HG03135 (cell line): ENCODE measurements at regions not wholly inside any gene's neighbourhood (a gene's known extent, or its start where the extent isn't known, plus 50 kb on each side); places are given as distances from the start of the nearest gene placed in this dataset.

Experiments
- ATAC-seq: cut with Tn5 transposase; IDR thresholded peaks from one replicate; pipeline ENCODE4 v1.9.1; 2021; ENCODE audit warnings: mild to moderate bottlenecking, moderate library complexity; ENCODE audit not compliant: unreplicated experiment

DNA sequence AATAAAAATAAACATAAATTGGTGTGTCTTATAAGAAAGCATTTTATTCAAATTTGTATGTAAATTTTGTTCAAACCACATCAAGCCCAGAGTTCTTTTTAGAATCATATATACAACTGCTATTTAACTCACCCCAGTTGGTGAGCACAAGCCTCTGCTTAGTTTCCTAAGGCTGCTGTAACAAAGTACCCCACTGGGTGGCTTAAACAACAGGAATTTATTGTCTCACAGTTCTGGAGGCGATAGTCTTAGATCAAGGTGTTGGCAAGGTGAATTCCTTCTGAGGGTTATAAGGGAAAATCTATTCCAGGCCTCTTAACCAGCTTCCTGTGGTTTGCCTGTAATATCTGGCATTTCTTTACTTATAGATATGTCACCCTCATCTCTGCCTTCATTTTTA, 1133.5 kb downstream of the OLFM4 start:
- ATAC-seq, result no peak

DNA sequence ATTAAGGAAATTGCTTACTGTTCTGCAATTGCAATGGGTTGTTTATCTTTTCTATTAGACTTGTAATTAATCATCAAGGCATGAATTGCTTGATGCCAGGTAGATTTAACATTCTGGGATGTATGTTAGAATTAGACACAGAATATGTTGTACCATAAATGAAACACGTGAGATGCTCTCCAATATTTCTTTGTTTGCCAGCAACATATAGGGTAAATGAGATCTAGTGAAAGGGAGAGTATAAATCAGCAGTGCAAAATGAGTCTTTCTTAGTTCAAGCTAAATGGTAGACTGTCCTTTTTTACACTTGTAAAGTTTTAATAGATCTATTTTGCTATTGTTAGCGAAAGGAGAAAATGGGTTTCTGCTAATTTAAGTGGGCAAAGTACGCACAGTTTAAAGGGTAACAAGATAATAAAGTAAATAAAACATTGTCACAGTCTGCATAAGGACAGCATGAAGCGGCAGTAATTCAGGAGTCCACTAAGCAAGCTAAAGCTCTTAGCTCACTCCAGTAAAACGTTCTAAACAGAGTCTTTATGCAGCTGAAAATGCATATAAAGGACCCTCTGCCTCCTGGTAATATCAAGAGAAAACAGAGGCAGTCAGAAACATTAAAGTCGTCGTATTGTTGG, 1137.1 kb downstream of the OLFM4 start:
- ATAC-seq, result no peak

DNA sequence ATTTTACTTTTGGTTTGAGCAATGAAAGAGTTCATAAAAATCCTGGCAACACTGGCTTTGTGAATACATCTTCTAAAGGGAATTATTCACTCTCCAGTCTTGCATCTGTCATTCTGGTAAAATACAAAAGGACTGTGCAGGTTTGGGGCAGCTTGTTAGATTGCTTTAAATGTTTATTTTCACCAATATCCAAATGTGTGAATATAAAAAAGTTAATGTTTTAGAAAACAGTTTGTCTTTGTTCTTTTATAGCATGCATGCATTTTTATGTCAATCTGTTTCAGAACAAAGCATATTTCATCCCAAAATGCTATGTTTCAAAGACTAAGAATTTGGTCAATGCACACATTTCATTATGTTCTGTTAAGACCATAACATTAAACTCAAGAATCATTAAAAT, 1145.4 kb downstream of the OLFM4 start:
- no peak for ATAC-seq

DNA sequence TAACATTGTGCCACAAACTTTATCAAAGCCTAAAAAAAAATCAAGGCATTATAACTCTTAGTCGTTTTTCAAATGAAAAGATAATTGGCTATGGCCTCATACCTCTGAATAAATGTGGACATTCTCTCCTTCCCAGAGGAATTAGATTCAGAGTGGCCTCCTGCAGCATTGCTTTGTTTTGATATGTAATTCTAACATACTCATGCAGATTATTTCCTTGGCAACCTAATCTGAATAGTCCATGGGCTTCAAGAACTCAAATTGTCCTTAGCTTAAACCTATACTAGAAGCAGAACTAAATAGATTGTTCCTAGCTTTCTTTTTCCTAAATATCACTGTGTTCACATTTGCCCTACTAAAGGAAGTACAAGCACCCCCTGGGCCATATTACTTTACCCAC, 1146.9 kb downstream of the OLFM4 start:
- no peak for ATAC-seq

DNA sequence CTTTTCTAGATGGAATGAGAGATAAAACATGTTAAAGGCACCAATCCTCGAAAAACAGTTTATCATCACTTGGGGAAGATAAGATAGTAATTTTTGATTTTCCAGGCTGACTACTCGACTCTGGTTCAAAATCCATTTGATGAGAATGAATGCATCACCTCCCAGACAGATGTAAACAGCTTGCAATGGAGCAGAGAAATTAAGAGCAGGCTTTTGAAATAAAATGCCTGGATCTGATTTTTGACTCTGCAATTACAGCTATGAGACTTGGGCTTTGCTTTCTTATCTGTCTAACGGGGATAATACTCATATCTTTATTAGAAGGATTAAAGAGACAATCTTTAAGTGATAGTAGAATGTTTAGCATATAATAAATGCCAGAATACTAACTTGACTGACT, 1148.9 kb downstream of the OLFM4 start:
- no peak for ATAC-seq

DNA sequence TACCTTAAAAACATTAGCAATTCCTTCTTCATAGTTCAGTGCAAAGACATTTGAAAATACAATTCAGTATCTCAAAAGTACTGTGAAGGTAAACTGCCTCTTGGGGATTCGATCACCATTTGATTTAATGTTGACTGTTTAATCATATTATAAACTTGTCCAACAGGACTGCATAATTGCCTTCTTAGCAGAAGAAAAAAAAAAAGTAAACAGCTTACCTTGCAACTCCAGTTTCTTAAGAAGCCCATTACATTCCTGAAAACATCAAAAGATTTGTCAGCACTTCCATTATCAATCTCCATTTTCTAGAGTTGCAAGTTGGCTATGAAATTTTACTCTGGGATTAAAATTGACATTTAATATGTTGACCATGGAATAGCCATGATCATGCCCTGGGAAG, 1154.6 kb downstream of the OLFM4 start:
- ATAC-seq, result no peak

DNA sequence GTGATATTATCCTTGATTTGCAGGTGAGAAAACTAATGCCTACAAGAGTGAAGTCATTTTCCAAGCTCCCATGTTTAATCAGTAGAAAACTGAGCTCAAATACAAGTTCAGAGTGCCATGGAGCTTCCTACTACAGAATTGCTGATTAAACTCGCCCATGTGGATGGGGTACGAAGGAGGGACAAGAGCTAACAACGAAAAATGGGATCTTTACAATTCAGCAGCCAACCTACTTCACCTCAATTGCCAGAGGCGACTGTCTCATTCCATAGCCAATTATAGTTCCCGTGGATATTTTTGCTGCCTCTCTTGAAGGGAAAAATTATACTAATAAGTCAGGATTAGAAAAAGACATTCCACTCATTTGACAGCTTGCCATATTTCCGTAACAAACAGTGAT, 1155.1 kb downstream of the OLFM4 start:
- no peak for ATAC-seq

DNA sequence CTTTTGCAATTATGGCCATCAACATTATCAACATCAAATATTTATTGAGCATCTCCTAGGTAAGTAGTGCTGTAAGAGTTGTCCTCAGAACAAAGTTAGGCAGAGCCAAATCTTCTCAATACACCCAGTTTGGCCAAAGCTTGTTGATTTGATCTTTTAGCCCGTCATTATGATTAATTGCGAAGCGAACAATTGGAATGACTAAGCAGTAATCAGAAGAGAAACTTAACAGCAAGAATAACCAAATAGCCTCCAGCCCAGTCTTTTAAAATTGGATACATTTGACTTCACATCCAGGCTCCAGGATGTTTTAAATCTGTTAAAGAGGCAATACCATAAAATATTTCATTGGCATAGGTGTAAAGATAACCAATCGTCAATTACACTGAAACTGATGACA, 1156.0 kb downstream of the OLFM4 start:
- no peak for ATAC-seq

DNA sequence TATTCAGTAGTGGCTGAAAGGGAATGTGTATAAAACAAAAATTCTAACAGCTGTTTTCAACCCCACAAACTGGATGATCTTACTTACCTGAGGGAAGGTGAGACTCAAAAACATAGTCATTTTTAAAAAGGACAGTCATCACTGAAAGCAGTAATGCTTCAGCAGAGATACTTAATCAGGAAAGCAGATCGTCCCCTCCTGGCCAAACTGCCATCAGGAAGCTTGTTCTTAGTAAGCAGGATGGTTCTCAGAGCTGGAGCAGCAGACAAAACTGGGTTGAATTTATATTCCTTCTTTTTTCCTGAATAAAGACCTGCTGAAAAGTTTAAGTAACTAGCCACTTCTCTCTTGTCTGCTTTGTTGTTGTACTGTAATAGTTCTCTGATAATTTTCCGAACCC, 1156.5 kb downstream of the OLFM4 start:
- ATAC-seq, result no peak

DNA sequence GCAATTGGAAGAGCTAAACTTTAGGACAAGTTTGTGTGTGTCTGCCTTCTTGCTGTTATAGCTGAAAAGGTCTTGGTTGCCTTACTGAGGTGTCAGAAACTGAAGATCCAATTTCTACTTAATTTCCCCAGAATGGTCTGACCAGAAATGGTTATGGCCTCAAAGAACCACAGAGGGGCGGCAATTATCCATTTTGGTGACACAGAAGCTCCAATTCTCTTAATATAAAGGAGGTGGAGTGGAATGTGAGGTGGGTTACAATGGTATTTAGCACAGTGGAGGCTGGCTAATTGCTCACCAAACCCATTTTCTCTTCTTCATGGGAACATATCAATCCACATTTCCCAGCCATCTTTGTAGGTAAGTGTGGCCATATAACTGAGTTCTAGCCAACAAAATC, 1157.2 kb downstream of the OLFM4 start:
- no peak for ATAC-seq

DNA sequence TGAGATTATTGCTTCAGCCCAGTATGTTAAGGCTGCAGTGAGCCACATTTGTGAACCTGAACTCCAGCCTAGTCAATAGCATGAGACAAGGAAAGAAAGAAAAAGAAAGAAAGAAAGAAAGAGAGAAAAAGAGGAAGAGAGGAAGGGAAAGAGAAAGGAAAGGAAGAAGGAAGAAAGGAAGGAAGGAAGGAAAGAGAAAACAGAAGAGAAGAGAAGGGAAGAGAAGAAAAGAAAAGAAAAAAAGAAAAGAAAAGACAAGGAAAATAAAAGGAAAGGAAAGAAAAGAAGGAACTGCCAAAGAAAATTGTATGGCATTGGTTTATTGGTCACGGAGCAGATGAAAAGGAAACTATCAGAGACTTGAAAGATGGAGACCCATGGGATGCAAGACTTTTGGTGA, 1158.8 kb downstream of the OLFM4 start:
- no peak for ATAC-seq

DNA sequence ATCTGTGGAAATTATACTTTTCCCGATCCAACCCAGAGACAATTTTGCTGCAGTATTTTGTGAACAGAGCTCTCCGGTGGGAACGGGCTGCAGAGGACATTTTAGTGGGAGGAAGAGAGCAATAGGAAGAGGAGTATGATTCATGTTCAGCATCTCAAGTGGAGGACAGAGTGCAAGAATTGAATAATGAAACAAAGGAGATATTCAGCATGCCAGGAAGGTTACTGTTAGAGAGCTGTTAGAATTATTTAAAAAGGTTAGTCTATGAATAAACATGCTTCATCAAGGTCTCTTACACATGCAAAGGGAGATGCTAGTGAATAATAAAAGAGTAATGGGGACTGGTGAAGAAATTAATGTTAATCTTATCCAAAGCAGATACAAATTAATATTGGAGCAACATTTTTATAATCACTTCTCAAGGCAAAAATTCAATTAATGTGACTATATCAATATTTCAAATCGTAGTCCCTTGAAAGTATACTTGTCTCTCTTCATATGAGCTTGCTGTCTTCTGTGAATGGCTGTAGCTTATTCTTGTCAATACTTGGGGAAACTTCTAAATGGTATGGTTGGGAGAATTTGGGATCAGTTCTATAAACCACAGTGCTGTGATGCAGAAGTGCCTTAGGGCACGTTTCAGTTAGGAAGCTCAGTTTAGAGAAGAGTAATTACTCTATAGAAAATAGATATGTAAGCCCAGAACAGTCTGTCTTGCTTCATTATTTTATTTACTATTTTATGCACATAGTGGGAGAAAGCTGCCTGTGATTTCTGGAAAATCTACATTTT, 1165.8 kb downstream of the OLFM4 start:
- no peak for ATAC-seq

DNA sequence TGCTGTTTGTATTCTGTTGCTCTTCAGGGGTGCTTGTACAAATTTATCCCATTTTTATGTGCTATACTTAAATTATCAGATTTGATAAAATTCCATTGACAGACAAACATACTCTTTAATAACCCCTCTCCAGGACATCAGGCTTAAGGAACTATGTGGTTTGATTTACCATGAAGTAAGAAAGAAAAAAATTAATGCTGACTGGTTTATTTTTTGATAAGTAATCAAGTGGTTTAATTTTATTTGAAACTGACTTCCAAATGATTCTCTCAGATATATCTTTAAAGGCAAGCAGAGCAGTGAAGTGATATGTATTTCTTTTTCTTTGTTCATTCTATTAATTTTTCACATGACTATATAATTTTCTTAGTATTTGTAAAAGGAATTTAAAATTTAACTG, 1168.1 kb downstream of the OLFM4 start:
- no peak for ATAC-seq

DNA sequence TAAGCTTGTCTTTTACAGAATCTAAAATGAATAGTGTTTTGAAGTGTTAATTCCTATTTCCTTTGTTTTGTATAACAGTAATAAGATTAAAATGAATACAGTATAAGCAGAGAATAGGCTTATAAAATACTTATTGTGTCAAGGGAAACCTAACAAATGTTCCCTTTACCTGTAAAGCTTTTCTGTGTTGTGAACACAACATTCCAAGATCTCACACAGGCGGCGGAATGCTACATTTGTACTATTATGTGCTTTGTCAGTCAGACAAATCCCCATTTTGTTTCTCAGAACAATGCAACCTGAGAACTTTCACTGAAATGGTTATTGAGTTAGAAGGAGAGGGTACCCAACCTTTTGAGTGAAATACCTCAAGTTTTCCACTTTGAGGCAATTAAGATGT, 1170.3 kb downstream of the OLFM4 start:
- no peak for ATAC-seq

DNA sequence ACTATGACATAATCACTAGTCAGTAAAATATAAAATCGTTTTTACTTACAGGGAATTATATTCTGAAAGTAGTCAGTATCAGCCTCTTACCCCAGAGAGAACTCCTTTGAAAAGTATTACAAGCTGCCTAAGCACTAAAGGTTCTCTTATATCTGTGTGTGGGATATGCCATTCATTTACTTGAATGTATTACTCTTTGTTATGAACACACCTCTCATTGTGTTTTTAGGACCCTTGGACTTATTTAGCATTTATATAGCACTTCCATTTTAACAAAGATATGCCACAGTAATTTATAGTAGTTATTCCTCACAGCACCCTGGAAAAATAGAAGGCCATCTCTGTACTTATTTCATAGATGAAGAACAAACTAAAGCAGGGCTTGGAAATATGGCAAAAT, 1178.0 kb downstream of the OLFM4 start:
- no peak for ATAC-seq

DNA sequence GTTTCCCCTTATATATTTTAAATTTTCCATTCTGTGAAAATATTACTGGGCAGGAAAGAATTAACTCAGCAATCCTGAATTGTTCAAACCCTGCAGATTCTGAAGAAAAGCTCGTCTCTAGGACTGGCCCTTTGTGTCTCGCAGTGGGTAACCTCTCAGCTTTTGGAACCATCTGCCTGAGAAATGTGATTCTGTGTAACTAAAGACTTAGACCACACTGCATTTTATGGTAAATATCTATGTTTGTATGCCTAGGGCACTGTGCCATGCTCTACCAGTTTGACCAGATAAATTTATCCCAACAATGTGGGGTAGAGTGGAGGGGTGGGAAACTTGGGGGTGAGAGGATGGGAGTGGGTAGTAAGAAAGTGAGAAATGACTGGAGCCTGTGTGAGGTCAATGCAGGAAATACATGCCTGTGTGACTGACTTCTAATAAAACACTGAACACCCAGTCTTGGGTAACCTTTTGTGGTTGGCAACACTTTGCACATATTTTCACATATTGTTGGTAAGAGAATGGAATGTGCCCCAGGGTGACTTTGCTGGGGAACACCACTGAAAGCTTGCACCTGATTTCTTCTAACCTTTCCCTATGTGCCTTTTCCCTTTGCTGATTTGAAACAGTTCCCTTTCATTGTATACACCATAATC, 1181.9 kb downstream of the OLFM4 start:
- no peak for ATAC-seq

DNA sequence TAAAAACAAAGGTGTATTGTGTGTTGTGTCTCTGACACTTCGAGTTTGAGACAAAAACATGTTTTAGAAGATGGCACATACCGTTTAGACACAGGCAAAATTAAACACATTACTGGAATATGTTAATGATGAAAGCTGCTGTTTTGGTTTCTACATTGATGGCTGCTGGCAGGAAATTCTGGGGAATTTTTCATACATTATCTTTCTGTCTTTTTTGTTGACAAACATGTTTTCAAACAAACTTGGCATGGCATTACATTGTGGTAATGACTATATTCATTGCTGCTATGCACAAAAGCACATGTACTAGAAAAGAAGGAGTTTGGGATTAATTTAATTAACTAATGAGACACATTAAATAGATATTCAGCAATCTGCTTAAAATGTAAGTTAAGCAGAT, 1187.6 kb downstream of the OLFM4 start:
- ATAC-seq, result no peak

DNA sequence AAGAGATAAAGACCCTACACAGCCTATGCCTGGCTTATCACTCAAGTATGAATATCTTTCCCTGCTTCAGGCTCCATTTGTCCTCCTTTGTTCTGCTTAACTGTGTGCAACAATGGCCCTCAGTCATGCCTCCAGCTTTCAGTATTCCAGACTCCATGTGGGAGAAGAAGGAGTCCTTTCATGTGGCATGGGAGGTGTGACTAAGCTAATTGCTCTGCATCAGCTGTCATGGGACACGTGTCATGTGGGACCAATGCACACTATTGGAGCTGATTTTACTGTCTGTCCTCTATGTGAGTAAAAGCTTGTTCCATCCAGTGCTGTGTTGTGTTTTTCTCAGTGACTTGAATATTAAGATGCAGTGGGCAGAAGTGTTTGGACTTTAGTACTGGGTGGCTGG, 1198.3 kb downstream of the OLFM4 start:
- no peak for ATAC-seq

DNA sequence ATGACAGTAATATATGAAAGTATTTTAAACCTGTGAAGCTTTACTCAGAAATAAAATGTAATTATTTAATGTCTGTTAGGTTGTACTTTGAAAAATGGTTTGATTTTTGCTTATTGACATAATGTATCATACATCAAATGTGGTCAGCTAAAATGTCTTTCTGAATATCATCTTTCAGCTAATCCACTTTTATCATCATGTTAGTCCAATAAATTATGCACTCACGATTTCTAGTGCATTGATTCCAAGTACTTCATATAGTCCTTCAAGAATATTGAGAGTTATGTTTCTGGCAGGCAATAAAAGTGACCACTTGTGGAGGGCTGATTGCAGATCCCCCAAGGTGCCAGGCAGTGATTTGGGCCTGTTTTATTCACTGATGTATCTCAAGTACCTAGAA, 1204.1 kb downstream of the OLFM4 start:
- ATAC-seq, result no peak

DNA sequence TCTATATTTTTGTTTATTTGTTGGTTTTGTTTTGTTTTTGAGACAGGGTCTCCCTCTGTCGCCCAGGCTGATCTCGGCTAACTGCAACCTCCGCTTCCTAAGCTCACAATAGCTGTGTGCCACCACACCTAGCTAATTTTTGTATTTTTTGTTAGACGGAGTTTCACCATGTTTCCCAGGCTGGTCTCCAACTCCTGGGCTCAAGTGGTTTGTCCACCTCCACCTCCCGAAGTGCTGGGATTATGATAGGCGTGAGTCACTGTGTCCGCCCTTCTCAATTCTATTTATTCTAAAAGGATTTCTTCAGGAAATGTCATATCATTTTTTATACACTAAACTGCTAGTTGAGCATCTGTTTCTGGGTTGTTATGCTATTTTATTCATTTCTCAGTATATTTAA, 1206.0 kb downstream of the OLFM4 start:
- no peak for ATAC-seq

DNA sequence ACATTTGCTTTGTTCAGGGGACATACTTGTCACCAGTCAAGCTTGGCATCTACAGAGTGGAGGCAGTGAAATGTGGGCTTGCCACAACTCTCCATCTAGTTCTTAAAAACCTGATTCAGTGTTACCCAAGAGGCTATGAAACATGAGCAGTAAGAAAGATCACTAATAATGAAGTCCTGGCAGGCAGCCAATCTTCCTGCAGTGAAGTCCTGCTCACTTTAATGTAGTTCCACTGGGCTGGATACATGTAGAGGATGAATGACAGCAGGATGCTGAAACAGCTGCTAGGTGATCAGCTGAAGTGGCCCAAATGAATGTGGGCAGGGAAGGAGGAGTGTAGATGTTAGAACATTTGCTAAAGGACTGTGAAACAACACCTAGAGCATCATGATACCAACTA, 1213.1 kb downstream of the OLFM4 start:
- no peak for ATAC-seq

DNA sequence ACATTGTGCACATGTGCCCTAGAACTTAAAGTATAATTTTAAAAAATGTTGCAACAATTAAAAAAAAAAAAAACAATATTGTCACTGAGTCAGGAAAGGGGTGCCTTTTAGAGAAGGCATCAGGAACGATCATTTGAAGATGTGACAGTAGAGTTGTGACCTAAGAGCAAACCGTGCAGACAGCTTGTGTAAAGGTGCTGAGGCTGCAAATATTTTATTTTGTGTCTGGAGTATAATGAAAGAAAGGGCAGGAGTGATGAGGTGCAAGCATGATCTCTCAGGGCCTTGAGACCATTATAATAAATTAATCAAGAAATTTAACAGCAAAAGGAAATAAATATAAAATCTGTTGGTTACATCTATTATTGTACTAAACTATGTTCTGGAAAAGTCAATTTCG, 1219.7 kb downstream of the OLFM4 start:
- ATAC-seq, result no peak
